ENCODE measurements at regions not wholly inside any gene's neighbourhood (a gene's known extent, or its start where the extent isn't known, plus 50 kb on each side); places are given as distances from the start of the nearest gene placed in this dataset.

DNA sequence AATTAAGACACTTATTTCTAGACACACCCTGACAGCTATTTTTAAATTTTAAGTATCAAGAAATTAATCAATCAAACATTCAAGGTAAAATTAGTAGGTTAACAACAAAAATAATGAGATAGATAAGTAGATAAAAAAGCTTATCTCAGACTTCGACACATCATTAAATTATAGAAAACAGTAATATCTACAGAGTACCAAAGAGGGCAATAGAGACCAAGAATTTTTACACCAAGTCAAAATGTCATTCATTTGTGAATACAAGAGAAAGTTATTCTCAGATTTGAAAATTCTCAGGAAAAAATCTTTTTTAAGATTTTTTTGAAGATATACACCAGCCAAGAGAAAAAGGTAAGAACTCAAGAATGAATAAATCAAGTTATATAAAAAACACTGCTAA is 445.6 kb downstream of the ACTL7B start:
- Histone ChIP-seq H2BK15ac (ENCODE audit: low read depth, low read length) (no peak overlapping the region), H3K9me1 (ENCODE audit: insufficient read depth, low read length) (no peaks in the 10 kb centered on the region), H4K20me1 (ENCODE audit: insufficient read depth, low read length) (no peaks in the 10 kb centered on the region), H3K27me3 (ENCODE audit: control insufficient read depth, insufficient read depth, low read length) (no peaks in the 10 kb centered on the region), H3K14ac (replicated peaks; ENCODE audit: low read depth, low read length) (no peak overlapping the region), H3K27ac (ENCODE audit: insufficient read depth, low read length) (no peak overlapping the region), H3K56ac (ENCODE audit: extremely low read depth, insufficient read depth, low read length) (no peak overlapping the region), H4K91ac (ENCODE audit: insufficient read depth, low read depth, low read length) (no peak overlapping the region), H4K5ac (ENCODE audit: low read depth, low read length) (no peak overlapping the region), H3K18ac (ENCODE audit: low read depth, low read length) (no peak overlapping the region), H3K4ac (ENCODE audit: low read depth, low read length) (no peak overlapping the region), H4K8ac (ENCODE audit: low read depth in 2 of 2, low read length in 2 of 2) (no peak overlapping the region), H3K9me3 (ENCODE audit: control insufficient read depth, insufficient read depth, low read length) (0 out of 2 replicates have a peak, but pooled peaks cover 3% of the 10 kb centered on the region), H3K79me1 (ENCODE audit: low read depth in 1 of 2, low read length in 2 of 2) (no peaks in the 10 kb centered on the region), H2AFZ (replicated peaks; ENCODE audit: low read length, poor library complexity) (no peak overlapping the region), H2AK5ac (ENCODE audit: low read depth, low read length) (no peak overlapping the region), H3K36me3 (ENCODE audit: control insufficient read depth, insufficient read depth, low read length) (no peaks in the 10 kb centered on the region), H3K23ac (ENCODE audit: low read depth, low read length) (no peak overlapping the region), H3K4me2 (ENCODE audit: low read depth, low read length) (no peak overlapping the region), H2AK9ac (replicated peaks; ENCODE audit: low read depth, low read length, poor library complexity) (no peak overlapping the region), H3K4me3 (ENCODE audit: insufficient read depth, low read depth, low read length) (no peak overlapping the region), H3K4me1 (ENCODE audit: control insufficient read depth, insufficient read depth, low read length) (no peaks in the 10 kb centered on the region), H3K9ac (ENCODE audit: low read depth, low read length) (no peak overlapping the region), H2BK5ac (ENCODE audit: low read depth, low read length, poor library complexity, severe bottlenecking) (no peak overlapping the region), H2BK120ac (ENCODE audit: low read depth, low read length) (no peak overlapping the region), H2BK20ac (ENCODE audit: low read depth, low read length) (no peak overlapping the region)
- dilution Hi-C loops (cut with HindIII; ENCODE audit: low sequenced_read_pairs, unreplicated experiment) (no loop called here), in situ Hi-C loops (cut with MboI; ENCODE audit: low sequenced_read_pairs) (no loop called here), intact Hi-C loops (cut with micrococcal nuclease) (no loop called here)
- TF ChIP-seq BHLHE40 (IDR thresholded peaks at IDR 0.05; ENCODE audit: low read depth, low read length) (no peak), FOS (IDR thresholded peaks at IDR 0.05; ENCODE audit: low read depth, low read length) (no peak), MAZ (IDR thresholded peaks at IDR 0.05; ENCODE audit: borderline replicate concordance, low read depth, low read length) (no peak), SMC3 (IDR thresholded peaks at IDR 0.05; ENCODE audit: low read depth, low read length) (no peak), RFX5 (IDR thresholded peaks at IDR 0.05; ENCODE audit: low read depth, low read length) (no peak), CHD1 (IDR thresholded peaks at IDR 0.05; ENCODE audit: low read depth, low read length) (no peak), CEBPB (IDR thresholded peaks at IDR 0.05; ENCODE audit: low read depth, low read length) (no peak)
- TF ChIP-seq, protein P1, sequence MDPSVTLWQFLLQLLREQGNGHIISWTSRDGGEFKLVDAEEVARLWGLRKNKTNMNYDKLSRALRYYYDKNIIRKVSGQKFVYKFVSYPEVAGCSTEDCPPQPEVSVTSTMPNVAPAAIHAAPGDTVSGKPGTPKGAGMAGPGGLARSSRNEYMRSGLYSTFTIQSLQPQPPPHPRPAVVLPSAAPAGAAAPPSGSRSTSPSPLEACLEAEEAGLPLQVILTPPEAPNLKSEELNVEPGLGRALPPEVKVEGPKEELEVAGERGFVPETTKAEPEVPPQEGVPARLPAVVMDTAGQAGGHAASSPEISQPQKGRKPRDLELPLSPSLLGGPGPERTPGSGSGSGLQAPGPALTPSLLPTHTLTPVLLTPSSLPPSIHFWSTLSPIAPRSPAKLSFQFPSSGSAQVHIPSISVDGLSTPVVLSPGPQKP (IDR thresholded peaks at IDR 0.05; ENCODE audit: borderline replicate concordance, low read depth, low read length) = no peak
- TF ChIP-seq, protein P2, sequence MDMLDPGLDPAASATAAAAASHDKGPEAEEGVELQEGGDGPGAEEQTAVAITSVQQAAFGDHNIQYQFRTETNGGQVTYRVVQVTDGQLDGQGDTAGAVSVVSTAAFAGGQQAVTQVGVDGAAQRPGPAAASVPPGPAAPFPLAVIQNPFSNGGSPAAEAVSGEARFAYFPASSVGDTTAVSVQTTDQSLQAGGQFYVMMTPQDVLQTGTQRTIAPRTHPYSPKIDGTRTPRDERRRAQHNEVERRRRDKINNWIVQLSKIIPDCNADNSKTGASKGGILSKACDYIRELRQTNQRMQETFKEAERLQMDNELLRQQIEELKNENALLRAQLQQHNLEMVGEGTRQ (IDR thresholded peaks at IDR 0.05; ENCODE audit: low read depth, low read length) = no peak
- no CpG with 5 or more reads among the region's 1 CpG for WGBS, 2 experiments (ENCODE audit: extremely low coverage in 2 of 2, insufficient read length in 1 of 2)
- POLR2A ChIA-PET (ENCODE audit: unreplicated experiment) = no interaction called here
- no peak for DNase-seq
- no TSS peak for BruUV-seq (replicated peaks)
- no peak for ATAC-seq (ENCODE audit: low read depth)
- CTCF ChIA-PET = interaction anchor here (0.5 to 1.6 kb wide), 3 partner anchors 18 to 155 kb away, joined by 4 to 5 read pairs (median 4); no protein-coding TSS in a partner anchor
